Thyroid gland (tissue), 4 donors: ENCODE measurements at regions not wholly inside any gene's neighbourhood (a gene's known extent, or its start where the extent isn't known, plus 50 kb on each side); places are given as distances from the start of the nearest gene placed in this dataset.

Source experiments
- DNase-seq, 2 donors: peaks; one replicate each; pipeline ENCODE4 v3.0.0-alpha.2; 2019
- H3K27ac ChIP-seq, 3 donors: fragments of 200-600 bp; sonication (generic); 1 replicate in 2 of 3; 2 replicates in 1 of 3; pipeline ENCODE4 v1.5.1; 2016 to 2019; ENCODE audit warnings: mild to moderate bottlenecking in 1 of 3, moderate library complexity in 1 of 3
- H3K27me3 ChIP-seq: fragments of 200-600 bp; sonication (generic); one replicate; pipeline ENCODE4 v1.5.1; 2019
- H3K36me3 ChIP-seq, 2 donors: fragments of 200-600 bp; sonication (generic); one replicate each; pipeline ENCODE4 v1.5.1; 2016 to 2019
- H3K4me1 ChIP-seq, 2 donors: fragments of 200-600 bp; sonication (generic); one replicate each; pipeline ENCODE4 v1.5.1; 2017 to 2019
- H3K4me3 ChIP-seq, 3 donors: fragments of 200-600 bp; sonication (generic); replicated peaks in 1 of 3; 1 replicate in 2 of 3; 2 replicates in 1 of 3; pipeline ENCODE4 v1.5.1; 2016; ENCODE audit warnings: mild to moderate bottlenecking in 1 of 3
- H3K9me3 ChIP-seq: fragments of 200-600 bp; sonication (generic); one replicate; pipeline ENCODE4 v1.5.1; 2017
- POLR2A ChIP-seq, 2 donors: fragments of 450-650 bp; IDR thresholded peaks; one replicate each; pipeline ENCODE4 v1.6.1; 2017; ENCODE audit warnings: antibody characterized with exemption in 2 of 2, mild to moderate bottlenecking in 2 of 2, moderate library complexity in 1 of 2
- WGBS, 2 donors: methylation state at CpG; one replicate each; pipeline ENCODE4 v1.1.5; 2017; 5-methylcytosine and 5-hydroxymethylcytosine counted together
- intact Hi-C: fragments of 100-400 bp; cut with DNase I; formaldehyde crosslinking; loops from one replicate; pipeline ENCODE4 v1.15.1; 2023
- TF ChIP-seq, protein P1 (sequence below), 6 experiments: fragments of 200-600 bp in 3 of 6; fragments of 450-650 bp in 3 of 6; sonication (generic) in 3 of 6; IDR thresholded peaks; one replicate each; pipeline ENCODE4 v1.5.1; 2016 to 2019; ENCODE audit warnings: antibody characterized with exemption in 6 of 6, mild to moderate bottlenecking in 2 of 6, inconsistent platforms in 1 of 6, moderate library complexity in 1 of 6

DNA sequence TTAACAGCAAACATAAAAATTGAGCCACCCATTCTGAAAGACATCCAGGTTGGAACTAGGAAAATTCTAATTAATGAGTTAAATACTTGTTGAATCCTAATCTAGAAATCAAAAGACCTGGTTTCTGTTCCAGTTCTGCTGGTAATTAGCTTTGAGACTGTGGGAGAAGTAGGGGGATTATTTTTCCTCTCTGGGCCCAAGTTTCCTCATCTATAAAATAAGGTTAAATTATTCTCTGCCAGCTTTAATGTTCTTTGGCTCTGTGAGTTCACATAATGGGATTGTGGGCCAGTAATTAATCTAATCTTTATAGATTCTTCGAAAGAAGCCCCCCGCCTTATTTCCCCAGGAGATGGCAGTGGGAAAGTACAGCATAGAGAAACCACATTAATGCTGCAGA lies 104.6 kb downstream of the ENC1 start:
- Histone ChIP-seq H3K4me3 (no peak overlapping the region), H3K27me3 (no peaks in the 10 kb centered on the region), H3K4me1 (no peaks in the 10 kb centered on the region), H3K27ac (no peak overlapping the region), H3K36me3 (no peaks in the 10 kb centered on the region), H3K9me3 (no peaks in the 10 kb centered on the region)
- no peak for DNase-seq
- WGBS, 2 donors: 92 to 93% methylated on average over 2 of the region's 2 CpGs
- intact Hi-C loops: no loop called here
- no peak for TF ChIP-seq POLR2A (IDR thresholded peaks at IDR 0.05)
- TF ChIP-seq, protein P1, sequence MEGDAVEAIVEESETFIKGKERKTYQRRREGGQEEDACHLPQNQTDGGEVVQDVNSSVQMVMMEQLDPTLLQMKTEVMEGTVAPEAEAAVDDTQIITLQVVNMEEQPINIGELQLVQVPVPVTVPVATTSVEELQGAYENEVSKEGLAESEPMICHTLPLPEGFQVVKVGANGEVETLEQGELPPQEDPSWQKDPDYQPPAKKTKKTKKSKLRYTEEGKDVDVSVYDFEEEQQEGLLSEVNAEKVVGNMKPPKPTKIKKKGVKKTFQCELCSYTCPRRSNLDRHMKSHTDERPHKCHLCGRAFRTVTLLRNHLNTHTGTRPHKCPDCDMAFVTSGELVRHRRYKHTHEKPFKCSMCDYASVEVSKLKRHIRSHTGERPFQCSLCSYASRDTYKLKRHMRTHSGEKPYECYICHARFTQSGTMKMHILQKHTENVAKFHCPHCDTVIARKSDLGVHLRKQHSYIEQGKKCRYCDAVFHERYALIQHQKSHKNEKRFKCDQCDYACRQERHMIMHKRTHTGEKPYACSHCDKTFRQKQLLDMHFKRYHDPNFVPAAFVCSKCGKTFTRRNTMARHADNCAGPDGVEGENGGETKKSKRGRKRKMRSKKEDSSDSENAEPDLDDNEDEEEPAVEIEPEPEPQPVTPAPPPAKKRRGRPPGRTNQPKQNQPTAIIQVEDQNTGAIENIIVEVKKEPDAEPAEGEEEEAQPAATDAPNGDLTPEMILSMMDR (IDR thresholded peaks at IDR 0.05): no peak

- intact Hi-C loops: no loop called here
- Histone ChIP-seq H3K9me3 (no peaks in the 10 kb centered on the region), H3K4me3 (no peak overlapping the region), H3K27ac (no peak overlapping the region), H3K4me1 (no peaks in the 10 kb centered on the region), H3K27me3 (no peaks in the 10 kb centered on the region), H3K36me3 (no peaks in the 10 kb centered on the region)
- 95 to 98% methylated on average over 2 of the region's 2 CpGs for WGBS, 2 donors
- TF ChIP-seq POLR2A (IDR thresholded peaks at IDR 0.05): no peak
- TF ChIP-seq, protein P1 (IDR thresholded peaks at IDR 0.05): no peak
- no peak for DNase-seq
Observed at GRCh38 chr5:74534397-74535129, 106.0 kb downstream of the ENC1 start.

GRCh38 chr5:74530326-74531050 lies 110.0 kb downstream of the ENC1 start:
- H3K27ac ChIP-seq: no peak overlapping the region
- intact Hi-C loops: no loop called here
- no peaks in the 10 kb centered on the region for H3K9me3 ChIP-seq
- TF ChIP-seq, protein P1 (IDR thresholded peaks at IDR 0.05): no peak
- TF ChIP-seq POLR2A (IDR thresholded peaks at IDR 0.05): no peak
- no peaks in the 10 kb centered on the region for H3K27me3 ChIP-seq
- DNase-seq: no peak
- H3K4me3 ChIP-seq: no peak overlapping the region
- H3K36me3 ChIP-seq: no peaks in the 10 kb centered on the region
- 77 to 89% methylated on average over 4 of the region's 4 CpGs for WGBS, 2 donors
- no peaks in the 10 kb centered on the region for H3K4me1 ChIP-seq

DNA sequence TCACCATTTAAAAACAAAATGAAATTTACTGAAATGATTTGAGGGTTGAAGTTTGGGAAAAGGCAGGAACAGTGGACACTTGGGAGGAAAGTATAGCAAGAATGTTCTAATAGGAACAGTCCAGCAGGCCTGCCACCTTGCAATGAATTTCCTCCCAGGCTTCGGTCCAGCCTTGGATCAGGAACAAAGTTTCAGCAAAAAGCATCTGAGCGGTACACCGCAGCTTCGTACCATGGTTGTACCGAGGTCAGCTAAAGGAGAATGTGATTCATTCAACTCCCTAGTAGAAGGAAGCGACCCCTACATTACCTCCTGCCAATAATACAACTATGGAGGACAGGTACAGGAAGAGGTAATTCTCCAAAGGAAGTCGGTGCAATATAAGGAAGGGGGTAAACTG lies 111.4 kb downstream of the ENC1 start:
- Histone ChIP-seq H3K27ac (no peak overlapping the region), H3K4me1 (no peaks in the 10 kb centered on the region)
- intact Hi-C loops: no loop called here

More for the DNA sequence above, 111.4 kb downstream of the ENC1 start:
- no peaks in the 10 kb centered on the region for H3K36me3 ChIP-seq
- H3K27me3 ChIP-seq: no peaks in the 10 kb centered on the region
- H3K4me3 ChIP-seq: no peak overlapping the region
- 84 to 87% methylated on average over 7 of the region's 7 CpGs for WGBS, 2 donors
- DNase-seq: no peak
- TF ChIP-seq, protein P1 (IDR thresholded peaks at IDR 0.05): no peak
- no peaks in the 10 kb centered on the region for H3K9me3 ChIP-seq
